IMR-90 (cell line): ENCODE measurements at regions not wholly inside any gene's neighbourhood (a gene's known extent, or its start where the extent isn't known, plus 50 kb on each side); places are given as distances from the start of the nearest gene placed in this dataset.

Experiments used
- ATAC-seq: fragments of 200-7000 bp; cut with Tn5 transposase; 2 replicates; pipeline ENCODE4 v1.9.1; 2020; ENCODE audit warnings: low read depth, mild to moderate bottlenecking, moderate library complexity
- BruUV-seq: library from RNA; stranded (reverse); fragments of 400-500 nt; replicated peaks from 2 replicates; lab custom pipeline; 2021; lab: Mats Ljungman, UMichigan
- CTCF ChIA-PET: fragments of 300-600 bp; formaldehyde crosslinking; extraction: SDS; loops from one replicate; lab custom pipeline; 2021; ENCODE audit warnings: antibody characterized with exemption; lab: Yijun Ruan, JAX
- POLR2A ChIA-PET: fragments of 300-600 bp; sonication (Branson Sonifier 250); formaldehyde crosslinking; loops from one replicate; lab custom pipeline; 2022; ENCODE audit warnings: antibody characterized with exemption; ENCODE audit not compliant: unreplicated experiment; lab: Charles Lee
- DNase-seq: peaks from one replicate; pipeline ENCODE4 v3.0.0; 2013
- H2AFZ ChIP-seq: replicated peaks from 2 replicates; pipeline ENCODE3; 2013; ENCODE audit warnings: low read length, mild to moderate bottlenecking; ENCODE audit not compliant: poor library complexity
- H2AK5ac ChIP-seq: 2 replicates; pipeline ENCODE4 v1.6.1; 2013; ENCODE audit warnings: low read depth, low read length, inconsistent platforms
- H2AK9ac ChIP-seq: replicated peaks from 2 replicates; pipeline ENCODE3; 2013; ENCODE audit warnings: mild to moderate bottlenecking, low read depth, low read length, moderate library complexity; ENCODE audit not compliant: poor library complexity
- H2BK120ac ChIP-seq: 2 replicates; pipeline ENCODE4 v1.6.1; 2013; ENCODE audit warnings: low read depth, low read length, inconsistent platforms
- H2BK15ac ChIP-seq: 3 replicates; pipeline ENCODE4 v1.6.1; 2013; ENCODE audit warnings: low read depth, low read length, inconsistent platforms
- H2BK20ac ChIP-seq: 2 replicates; pipeline ENCODE4 v1.6.1; 2013; ENCODE audit warnings: low read depth, mild to moderate bottlenecking, inconsistent platforms, low read length, moderate library complexity
- H2BK5ac ChIP-seq: 2 replicates; pipeline ENCODE4 v1.6.1; 2013; ENCODE audit warnings: mild to moderate bottlenecking, low read depth, low read length, inconsistent platforms; ENCODE audit not compliant: poor library complexity, severe bottlenecking
- H3K14ac ChIP-seq: replicated peaks from 2 replicates; pipeline ENCODE4 v1.6.1; 2013; ENCODE audit warnings: low read depth, low read length, inconsistent platforms
- H3K18ac ChIP-seq: 2 replicates; pipeline ENCODE4 v1.6.1; 2013; ENCODE audit warnings: low read depth, low read length, control low read depth
- H3K23ac ChIP-seq: 2 replicates; pipeline ENCODE4 v1.6.1; 2013; ENCODE audit warnings: low read depth, low read length, inconsistent platforms
- H3K27ac ChIP-seq: 2 replicates; pipeline ENCODE4 v1.5.1; 2013; ENCODE audit warnings: mild to moderate bottlenecking, control low read depth, low read length; ENCODE audit not compliant: insufficient read depth
- H3K27me3 ChIP-seq: 2 replicates; pipeline ENCODE4 v1.6.1; 2013; ENCODE audit warnings: low read length; ENCODE audit not compliant: control insufficient read depth, insufficient read depth
- H3K36me3 ChIP-seq: 2 replicates; pipeline ENCODE4 v1.6.1; 2013; ENCODE audit warnings: low read length, mixed read lengths; ENCODE audit not compliant: control insufficient read depth, insufficient read depth
- H3K4ac ChIP-seq: 2 replicates; pipeline ENCODE4 v1.6.1; 2013; ENCODE audit warnings: low read depth, low read length, inconsistent platforms
- H3K4me1 ChIP-seq: 2 replicates; pipeline ENCODE4 v1.6.1; 2013; ENCODE audit warnings: low read length, mixed read lengths; ENCODE audit not compliant: control insufficient read depth, insufficient read depth
- H3K4me2 ChIP-seq: 2 replicates; pipeline ENCODE4 v1.6.1; 2013; ENCODE audit warnings: low read depth, mild to moderate bottlenecking, control low read depth, low read length, moderate library complexity
- H3K4me3 ChIP-seq: 2 replicates; pipeline ENCODE4 v1.5.1; 2013; ENCODE audit warnings: low read depth, mild to moderate bottlenecking, control low read depth, low read length, moderate library complexity; ENCODE audit not compliant: insufficient read depth
- H3K56ac ChIP-seq: 2 replicates; pipeline ENCODE4 v1.6.1; 2013; ENCODE audit warnings: low read length, inconsistent platforms; ENCODE audit not compliant: insufficient read depth; ENCODE audit errors: extremely low read depth
- H3K79me1 ChIP-seq, 2 experiments: 2 replicates each; pipeline ENCODE4 v1.6.1; 2013; ENCODE audit warnings: low read length in 2 of 2, inconsistent platforms in 1 of 2, low read depth in 1 of 2
- H3K9ac ChIP-seq: 2 replicates; pipeline ENCODE4 v1.6.1; 2013; ENCODE audit warnings: low read depth, low read length, control low read depth
- H3K9me1 ChIP-seq: 2 replicates; pipeline ENCODE4 v1.6.1; 2013; ENCODE audit warnings: low read length, inconsistent platforms; ENCODE audit not compliant: insufficient read depth
- H3K9me3 ChIP-seq: 2 replicates; pipeline ENCODE4 v1.6.1; 2013; ENCODE audit warnings: low read length; ENCODE audit not compliant: control insufficient read depth, insufficient read depth
- H4K20me1 ChIP-seq: 2 replicates; pipeline ENCODE4 v1.6.1; 2013; ENCODE audit warnings: low read length, inconsistent platforms; ENCODE audit not compliant: insufficient read depth
- H4K5ac ChIP-seq: 2 replicates; pipeline ENCODE4 v1.6.1; 2013; ENCODE audit warnings: mild to moderate bottlenecking, low read depth, low read length, control low read depth
- H4K8ac ChIP-seq, 2 experiments: 2 replicates each; pipeline ENCODE4 v1.6.1; 2013; ENCODE audit warnings: low read depth in 2 of 2, low read length in 2 of 2, control low read depth in 1 of 2, inconsistent platforms in 1 of 2
- H4K91ac ChIP-seq: 2 replicates; pipeline ENCODE4 v1.6.1; 2013; ENCODE audit warnings: low read depth, low read length, inconsistent platforms; ENCODE audit not compliant: insufficient read depth
- BHLHE40 ChIP-seq: fragments of 150-350 bp; IDR thresholded peaks from 2 replicates; pipeline ENCODE4 v1.6.1; 2016; ENCODE audit warnings: mild to moderate bottlenecking, low read depth, low read length
- CEBPB ChIP-seq: IDR thresholded peaks from 2 replicates; pipeline ENCODE4 v1.6.1; 2012; ENCODE audit warnings: low read depth, low read length, improper control_type of control experiment
- CHD1 ChIP-seq: IDR thresholded peaks from 2 replicates; pipeline ENCODE4 v1.6.1; 2012; ENCODE audit warnings: low read depth, low read length, improper control_type of control experiment
- FOS ChIP-seq: fragments of 150-350 bp; IDR thresholded peaks from 2 replicates; pipeline ENCODE4 v1.6.1; 2016; ENCODE audit warnings: low read depth, low read length
- MAFK ChIP-seq: IDR thresholded peaks from 2 replicates; pipeline ENCODE4 v1.6.1; 2012; ENCODE audit warnings: low read depth, low read length, improper control_type of control experiment
- MXI1 ChIP-seq: IDR thresholded peaks from 2 replicates; pipeline ENCODE4 v1.6.1; 2012; ENCODE audit warnings: low read depth, mild to moderate bottlenecking, low read length, moderate library complexity, borderline replicate concordance
- NFE2L2 ChIP-seq: fragments of 150-350 bp; IDR thresholded peaks from 2 replicates; pipeline ENCODE4 v1.6.1; 2016; ENCODE audit warnings: low read depth, mild to moderate bottlenecking, low read length
- RCOR1 ChIP-seq: IDR thresholded peaks from 2 replicates; pipeline ENCODE4 v1.6.1; 2012; ENCODE audit warnings: mild to moderate bottlenecking, low read length, improper control_type of control experiment; ENCODE audit not compliant: insufficient replicate concordance
- SMC3 ChIP-seq: fragments of 150-350 bp; IDR thresholded peaks from 2 replicates; pipeline ENCODE4 v1.6.1; 2016; ENCODE audit warnings: low read depth, mild to moderate bottlenecking, antibody characterized with exemption, low read length, moderate library complexity
- WGBS, 2 experiments: methylation state at CpG; one replicate each; pipeline versions ENCODE4 v1.1.5 to v1.1.7; 2013; ENCODE audit warnings: missing lambda C conversion rate in 2 of 2; ENCODE audit not compliant: insufficient read length in 1 of 2; ENCODE audit errors: extremely low coverage in 2 of 2; 5-methylcytosine and 5-hydroxymethylcytosine counted together
- dilution Hi-C: fragments of 300-500 bp; cut with HindIII; formaldehyde crosslinking; loops from one replicate; pipeline ENCODE4 v1.14.3; 2018; ENCODE audit warnings: low sequenced_read_pairs; ENCODE audit not compliant: unreplicated experiment
- in situ Hi-C: fragments of 300-500 bp; cut with MboI; formaldehyde crosslinking; loops from 3 replicates; pipeline ENCODE4 v1.14.3; 2019; ENCODE audit warnings: low sequenced_read_pairs, inconsistent platforms, mixed read lengths
- intact Hi-C: fragments of 100-400 bp; cut with micrococcal nuclease; formaldehyde crosslinking; loops from 2 replicates; pipeline ENCODE4 v1.10.0; 2022
- TF ChIP-seq, protein P1 (sequence below): fragments of 150-350 bp; IDR thresholded peaks from 2 replicates; pipeline ENCODE4 v1.6.1; 2017; ENCODE audit warnings: mild to moderate bottlenecking, antibody characterized with exemption, low read length, low read depth

DNA sequence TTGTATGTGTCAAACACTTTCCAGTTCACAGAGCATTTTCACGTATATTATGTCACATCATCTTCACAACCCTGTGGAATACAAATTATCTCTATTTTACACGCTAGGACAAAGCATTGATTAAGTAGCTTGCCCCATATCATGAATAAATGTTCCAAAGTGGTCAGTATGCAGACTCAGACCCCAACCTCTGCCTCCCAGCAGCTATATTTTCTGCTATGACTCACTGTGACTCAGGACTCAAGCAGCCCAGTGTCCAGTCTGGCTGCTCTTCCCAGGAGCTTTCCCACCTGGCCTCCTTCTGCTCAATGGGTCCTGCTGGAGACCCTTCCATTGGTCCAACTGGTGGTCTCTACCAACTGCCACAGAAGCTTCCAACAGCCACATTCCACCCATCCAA is 56.0 kb upstream of the RAP1A start:
- in situ Hi-C loops = no loop called here
- intact Hi-C loops = no loop called here
- no peak overlapping the region for H3K27ac ChIP-seq
- no peak for TF ChIP-seq SMC3
- TF ChIP-seq CHD1 = no peak
- no peak for TF ChIP-seq MXI1
- peak; percentile 73 for TF ChIP-seq RCOR1
- TF ChIP-seq FOS = peak; percentile 95
- TF ChIP-seq, protein P1, sequence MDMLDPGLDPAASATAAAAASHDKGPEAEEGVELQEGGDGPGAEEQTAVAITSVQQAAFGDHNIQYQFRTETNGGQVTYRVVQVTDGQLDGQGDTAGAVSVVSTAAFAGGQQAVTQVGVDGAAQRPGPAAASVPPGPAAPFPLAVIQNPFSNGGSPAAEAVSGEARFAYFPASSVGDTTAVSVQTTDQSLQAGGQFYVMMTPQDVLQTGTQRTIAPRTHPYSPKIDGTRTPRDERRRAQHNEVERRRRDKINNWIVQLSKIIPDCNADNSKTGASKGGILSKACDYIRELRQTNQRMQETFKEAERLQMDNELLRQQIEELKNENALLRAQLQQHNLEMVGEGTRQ = no peak
- no peak for TF ChIP-seq BHLHE40
- TF ChIP-seq CEBPB = no peak
- TF ChIP-seq MAFK = no peak
- TF ChIP-seq NFE2L2 = peak; percentile 50; the same call in 1 of the 2 replicates
- peak overlapping the region; percentile 94 for H2BK20ac ChIP-seq
- peak overlapping the region; percentile 62 for H2BK5ac ChIP-seq
- peak overlapping the region; percentile 39 for H2AFZ ChIP-seq
- peak overlapping the region; percentile 45; the same call in 1 of the 2 replicates for H3K56ac ChIP-seq
- peaks cover 15% of the 10 kb centered on the region for H3K4me1 ChIP-seq
- H2AK9ac ChIP-seq = peak overlapping the region; percentile 65
- no TSS peak for BruUV-seq
- H3K14ac ChIP-seq = peak overlapping the region; percentile 44
- H3K36me3 ChIP-seq = no peaks in the 10 kb centered on the region
- no peak overlapping the region; the same call in 1 of the 2 replicates for H4K5ac ChIP-seq
- peak overlapping the region; percentile 84; the same call in 1 of the 2 replicates for H3K4ac ChIP-seq
- peaks cover 14% of the 10 kb centered on the region for H3K9me1 ChIP-seq
- H3K4me2 ChIP-seq = peak overlapping the region; percentile 30; the same call in 1 of the 2 replicates
- peak overlapping the region; percentile 78; the same call in 1 of the 2 replicates for H3K23ac ChIP-seq
- H4K91ac ChIP-seq = peak overlapping the region; percentile 72; the same call in 1 of the 2 replicates
- no peak overlapping the region for H3K9ac ChIP-seq
- no peaks in the 10 kb centered on the region for H3K27me3 ChIP-seq
- CTCF ChIA-PET = interaction anchor here (0.6 to 1.2 kb wide), 4 partner anchors 11 to 213 kb away, joined by 3 read pairs; no protein-coding TSS in a partner anchor
- peak overlapping the region; percentile 95; the same call in 2 of the 3 replicates for H2BK15ac ChIP-seq
- dilution Hi-C loops = no loop called here
- WGBS, 2 experiments = 0% methylated on average over 1 of the region's 2 CpGs; no CpG with 5 or more reads in 1 of the 2 experiments
- H4K20me1 ChIP-seq = no peaks in the 10 kb centered on the region
- H3K9me3 ChIP-seq = no peaks in the 10 kb centered on the region
- DNase-seq (peak; percentile 90), ATAC-seq (peak; percentile 54)
- H3K79me1 ChIP-seq = peaks cover 0 to 5% of the 10 kb centered on the region in 2 experiments; a peak in 1 of 4 replicates
- H2BK120ac ChIP-seq = peak overlapping the region; percentile 90
- no peak overlapping the region for H3K4me3 ChIP-seq
- peak overlapping the region; percentile 98 for H2AK5ac ChIP-seq
- peak overlapping the region; percentile 70; the same call in 1 of the 2 replicates for H3K18ac ChIP-seq
- H4K8ac ChIP-seq = peak overlapping the region in 1 of 2 experiments; percentile 31; a peak in 2 of 4 replicates
- POLR2A ChIA-PET = no interaction called here
